Loucy (cell line): ENCODE measurements at regions not wholly inside any gene's neighbourhood (a gene's known extent, or its start where the extent isn't known, plus 50 kb on each side); places are given as distances from the start of the nearest gene placed in this dataset.

Experiments used
- H2AFZ ChIP-seq: fragments of 200-600 bp; sonication (generic); 2 replicates; pipeline ENCODE4 v1.6.0; 2016; ENCODE audit warnings: antibody characterized with exemption, mild to moderate bottlenecking, low read length, moderate library complexity
- H3F3A ChIP-seq: fragments of 200-600 bp; 2 replicates; pipeline ENCODE4 v1.6.0; 2016; ENCODE audit warnings: antibody characterized with exemption, low read depth, mild to moderate bottlenecking
- H3K27me3 ChIP-seq: fragments of 200-600 bp; sonication (generic); 2 replicates; pipeline ENCODE4 v1.6.1; 2014; ENCODE audit warnings: low read length, mild to moderate bottlenecking; ENCODE audit not compliant: insufficient read depth, poor library complexity, severe bottlenecking
- H3K36me3 ChIP-seq: fragments of 200-600 bp; sonication (generic); 2 replicates; pipeline ENCODE4 v1.6.1; 2016; ENCODE audit warnings: low read length; ENCODE audit not compliant: insufficient read depth
- H3K4me1 ChIP-seq: fragments of 200-600 bp; sonication (generic); 2 replicates; pipeline ENCODE4 v1.5.1; 2014; ENCODE audit warnings: low read length, mild to moderate bottlenecking; ENCODE audit not compliant: insufficient read depth, poor library complexity, severe bottlenecking
- H3K4me2 ChIP-seq: fragments of 200-600 bp; sonication (generic); 2 replicates; pipeline ENCODE4 v1.6.0; 2014; ENCODE audit warnings: antibody characterized with exemption, low read length, low read depth, mild to moderate bottlenecking; ENCODE audit not compliant: poor library complexity, severe bottlenecking
- H3K4me3 ChIP-seq: fragments of 200-600 bp; sonication (generic); 2 replicates; pipeline ENCODE4 v1.5.1; 2014; ENCODE audit warnings: low read length, mild to moderate bottlenecking, mixed read lengths; ENCODE audit not compliant: poor library complexity, severe bottlenecking
- H3K79me2 ChIP-seq: fragments of 200-600 bp; sonication (generic); 2 replicates; pipeline ENCODE4 v1.6.1; 2014; ENCODE audit warnings: low read length; ENCODE audit not compliant: insufficient read depth
- H3K9ac ChIP-seq: fragments of 200-600 bp; sonication (generic); 2 replicates; pipeline ENCODE4 v1.6.0; 2014; ENCODE audit warnings: mild to moderate bottlenecking, low read depth, low read length, moderate library complexity; ENCODE audit not compliant: poor library complexity, severe bottlenecking
- H3K9me2 ChIP-seq: fragments of 200-600 bp; sonication (generic); replicated peaks from 2 replicates; pipeline ENCODE4 v1.6.1; 2016; ENCODE audit warnings: low read depth, low read length, mixed read lengths
- H3K9me3 ChIP-seq: fragments of 200-600 bp; sonication (generic); 2 replicates; pipeline ENCODE4 v1.6.1; 2014; ENCODE audit warnings: mild to moderate bottlenecking, antibody characterized with exemption, low read length, low read depth; ENCODE audit not compliant: insufficient read depth
- H4K20me1 ChIP-seq: fragments of 200-600 bp; sonication (generic); 2 replicates; pipeline ENCODE4 v1.6.0; 2014; ENCODE audit warnings: antibody characterized with exemption, low read length, mild to moderate bottlenecking; ENCODE audit not compliant: insufficient read depth, poor library complexity, severe bottlenecking
- CTCF ChIP-seq: fragments of 200-600 bp; sonication (generic); conservative IDR thresholded peaks from 2 replicates; pipeline ENCODE4 v1.5.1; 2014; ENCODE audit warnings: mild to moderate bottlenecking, antibody characterized with exemption, low read length
- EZH2phosphoT487 ChIP-seq: fragments of 200-600 bp; IDR thresholded peaks from 2 replicates; pipeline ENCODE4 v1.6.1; 2018; ENCODE audit warnings: antibody characterized with exemption, mild to moderate bottlenecking, moderate library complexity, borderline replicate concordance

GRCh38 chr4:106512706-106513105 lies 144.1 kb upstream of the GIMD1 start:
- no peaks in the 10 kb centered on the region for H3K9me2 ChIP-seq
- H4K20me1 ChIP-seq: no peaks in the 10 kb centered on the region
- H3F3A ChIP-seq: no peaks in the 10 kb centered on the region
- no peak overlapping the region for H3K9ac ChIP-seq
- H3K4me2 ChIP-seq: no peak overlapping the region
- TF ChIP-seq CTCF (no peak), EZH2phosphoT487 (no peak)
- no peaks in the 10 kb centered on the region for H3K79me2 ChIP-seq
- H3K36me3 ChIP-seq: no peaks in the 10 kb centered on the region
- H3K9me3 ChIP-seq: no peaks in the 10 kb centered on the region
- H2AFZ ChIP-seq: no peak overlapping the region
- H3K27me3 ChIP-seq: no peaks in the 10 kb centered on the region
- no peaks in the 10 kb centered on the region for H3K4me1 ChIP-seq
- H3K4me3 ChIP-seq: no peak overlapping the region

GRCh38 chr4:106507440-106507839 lies 138.9 kb upstream of the GIMD1 start:
- H3K4me2 ChIP-seq: no peak overlapping the region
- TF ChIP-seq EZH2phosphoT487 (no peak), CTCF (no peak)
- no peak overlapping the region for H3K4me3 ChIP-seq
- no peaks in the 10 kb centered on the region for H3K9me2 ChIP-seq
- no peaks in the 10 kb centered on the region for H3K36me3 ChIP-seq
- H3K79me2 ChIP-seq: no peaks in the 10 kb centered on the region
- no peaks in the 10 kb centered on the region for H3K27me3 ChIP-seq
- no peaks in the 10 kb centered on the region for H3F3A ChIP-seq
- H3K4me1 ChIP-seq: no peaks in the 10 kb centered on the region
- H3K9me3 ChIP-seq: no peaks in the 10 kb centered on the region
- H3K9ac ChIP-seq: no peak overlapping the region
- H2AFZ ChIP-seq: no peak overlapping the region
- H4K20me1 ChIP-seq: no peaks in the 10 kb centered on the region

- Histone ChIP-seq H3K36me3 (no peaks in the 10 kb centered on the region), H3K4me3 (no peak overlapping the region), H3F3A (no peaks in the 10 kb centered on the region), H3K4me2 (no peak overlapping the region), H2AFZ (no peak overlapping the region), H3K4me1 (no peaks in the 10 kb centered on the region), H3K9ac (no peak overlapping the region), H3K9me2 (no peaks in the 10 kb centered on the region), H3K9me3 (no peaks in the 10 kb centered on the region), H3K79me2 (no peaks in the 10 kb centered on the region), H3K27me3 (no peaks in the 10 kb centered on the region), H4K20me1 (no peaks in the 10 kb centered on the region)
- TF ChIP-seq CTCF (no peak), EZH2phosphoT487 (no peak)
These were observed 134.8 kb upstream of the GIMD1 start for GRCh38 chr4:106503116-106504050.
